ENCODE measurements at regions not wholly inside any gene's neighbourhood (a gene's known extent, or its start where the extent isn't known, plus 50 kb on each side); places are given as distances from the start of the nearest gene placed in this dataset.

GRCh38 chr13:63124863-63125262 lies 1709.2 kb upstream of the PCDH20 start:
- ATAC-seq = no peak
- TF ChIP-seq POU6F1 (CRISPR knock-in tag; IDR thresholded peaks at IDR 0.05; ENCODE audit: borderline replicate concordance, low read depth) (no peak), RARB (CRISPR knock-in tag; IDR thresholded peaks at IDR 0.05) (no peak), ISL1 (CRISPR knock-in tag; IDR thresholded peaks at IDR 0.05) (no peak), ZFP3 (CRISPR knock-in tag; IDR thresholded peaks at IDR 0.05) (no peak)

GRCh38 chr13:63120883-63121282 lies 1705.2 kb upstream of the PCDH20 start:
- ATAC-seq = no peak
- TF ChIP-seq TSHZ2 (CRISPR knock-in tag; IDR thresholded peaks at IDR 0.05) = no peak
- TF ChIP-seq BACH2 (CRISPR knock-in tag; IDR thresholded peaks at IDR 0.05; ENCODE audit: borderline replicate concordance) = no peak
- no peak for TF ChIP-seq PPARA (CRISPR knock-in tag; IDR thresholded peaks at IDR 0.05; ENCODE audit: borderline replicate concordance)
- no peak for TF ChIP-seq ZNF70 (CRISPR knock-in tag; IDR thresholded peaks at IDR 0.05)
- no peak for TF ChIP-seq ZC3H10 (CRISPR knock-in tag; IDR thresholded peaks at IDR 0.05)
- TF ChIP-seq ZNF565 (CRISPR knock-in tag; conservative IDR thresholded peaks at IDR 0.05; ENCODE audit: low read depth) = no peak
- no peak for TF ChIP-seq ARNTL (CRISPR knock-in tag; IDR thresholded peaks at IDR 0.05; ENCODE audit: borderline replicate concordance, low read depth)
- TF ChIP-seq CSDC2 (CRISPR knock-in tag; IDR thresholded peaks at IDR 0.05) = no peak
- no peak for TF ChIP-seq CSRNP3 (CRISPR knock-in tag; IDR thresholded peaks at IDR 0.05)
- TF ChIP-seq ZFP3 (CRISPR knock-in tag; IDR thresholded peaks at IDR 0.05) = no peak

- TF ChIP-seq RARB (CRISPR knock-in tag; IDR thresholded peaks at IDR 0.05) = no peak
- no peak for TF ChIP-seq BACH2 (CRISPR knock-in tag; IDR thresholded peaks at IDR 0.05; ENCODE audit: borderline replicate concordance)
- TF ChIP-seq OSR1 (CRISPR knock-in tag; IDR thresholded peaks at IDR 0.05) = no peak
- TF ChIP-seq TSHZ2 (CRISPR knock-in tag; IDR thresholded peaks at IDR 0.05) = no peak
- no peak for TF ChIP-seq CSRNP3 (CRISPR knock-in tag; IDR thresholded peaks at IDR 0.05)
- TF ChIP-seq ZNF70 (CRISPR knock-in tag; IDR thresholded peaks at IDR 0.05) = no peak
- no peak for TF ChIP-seq ISL1 (CRISPR knock-in tag; IDR thresholded peaks at IDR 0.05)
- TF ChIP-seq ZFP30 (CRISPR knock-in tag; IDR thresholded peaks at IDR 0.05) = no peak
- TF ChIP-seq CREB5 (CRISPR knock-in tag; IDR thresholded peaks at IDR 0.05; ENCODE audit: low read depth) = no peak
- no peak for TF ChIP-seq PATZ1 (CRISPR knock-in tag; IDR thresholded peaks at IDR 0.05; ENCODE audit: borderline replicate concordance)
- TF ChIP-seq ARNTL (CRISPR knock-in tag; IDR thresholded peaks at IDR 0.05; ENCODE audit: borderline replicate concordance, low read depth) = no peak
- TF ChIP-seq SNAI2 (CRISPR knock-in tag; IDR thresholded peaks at IDR 0.05) = no peak
- TF ChIP-seq PPARA (CRISPR knock-in tag; IDR thresholded peaks at IDR 0.05; ENCODE audit: borderline replicate concordance) = no peak
- ATAC-seq = no peak
Measured at GRCh38 chr13:63117710-63118109, 1702.1 kb upstream of the PCDH20 start.
